A549 (cell line): ENCODE measurements at regions not wholly inside any gene's neighbourhood (a gene's known extent, or its start where the extent isn't known, plus 50 kb on each side); places are given as distances from the start of the nearest gene placed in this dataset.
A peak's percentile ranks its signal among the peaks of the same experiment; 100 is the strongest.

Source experiments
- ATAC-seq, 2 experiments: fragments of 200-7000 bp in 1 of 2; fragments of >200 bp in 1 of 2; cut with Nextera tagmentation in 1 of 2; cut with Tn5 transposase in 1 of 2; 3 replicates each; pipeline versions ENCODE4 v1.8.0 to v1.9.1; 2018 to 2020; ENCODE audit warnings: mild to moderate bottlenecking in 1 of 2, moderate library complexity in 1 of 2
- CTCF ChIA-PET: fragments of 300-600 bp; sonication (Branson Sonifier 250); formaldehyde crosslinking; extraction: SDS; loops from one replicate; lab custom pipeline; 2021; ENCODE audit warnings: antibody characterized with exemption, inconsistent platforms; lab: Yijun Ruan, JAX
- POLR2A ChIA-PET: fragments of 350-600 bp; formaldehyde crosslinking; extraction: SDS; loops from one replicate; lab custom pipeline; 2021; ENCODE audit warnings: antibody characterized with exemption, inconsistent platforms; lab: Yijun Ruan, JAX
- DNase-seq, 2 experiments: peaks; one replicate each; pipeline versions ENCODE4 v3.0.0 to v3.0.0-alpha.2; 2011 to 2016; ENCODE audit warnings: low read depth in 1 of 2, low spot score in 1 of 2
- FAIRE-seq: peaks from 2 replicates; lab custom pipeline; 2011; peaks lifted over from hg19 to GRCh38; lab: Jason Lieb, UNC
- H3K27ac ChIP-seq, 2 experiments: fragments of >200 bp; sonication (Bioruptor Twin); formaldehyde crosslinking; 3 replicates each; pipeline ENCODE4 v1.5.1; 2016 to 2017
- H3K4me1 ChIP-seq: fragments of >200 bp; sonication (Bioruptor Twin); formaldehyde crosslinking; 3 replicates; pipeline ENCODE4 v1.6.1; 2016
- H3K4me2 ChIP-seq: fragments of >200 bp; sonication (Bioruptor Twin); formaldehyde crosslinking; 3 replicates; pipeline ENCODE4 v1.6.1; 2016
- H3K4me3 ChIP-seq: fragments of >200 bp; sonication (Bioruptor Twin); formaldehyde crosslinking; 3 replicates; pipeline ENCODE4 v1.5.1; 2016
- H3K9me3 ChIP-seq: fragments of >200 bp; sonication (Bioruptor Twin); formaldehyde crosslinking; 3 replicates; pipeline ENCODE4 v1.6.1; 2016
- CBX8 ChIP-seq: fragments of 200-600 bp; sonication (generic); IDR thresholded peaks from 2 replicates; pipeline ENCODE4 v1.6.1; 2016
- CEBPB ChIP-seq, 2 experiments: fragments of >200 bp in 1 of 2; sonication (Bioruptor Twin) in 1 of 2; formaldehyde crosslinking in 1 of 2; IDR thresholded peaks; 2 replicates each; pipeline ENCODE4 v1.6.1; 2012 to 2016
- CHD2 ChIP-seq: fragments of 150-350 bp; IDR thresholded peaks from 2 replicates; pipeline ENCODE4 v1.6.1; 2014; ENCODE audit warnings: low read length; ENCODE audit not compliant: partially characterized antibody
- CHD4 ChIP-seq: fragments of 200-600 bp; sonication (generic); IDR thresholded peaks from 2 replicates; pipeline ENCODE4 v1.6.1; 2016; ENCODE audit warnings: antibody characterized with exemption, mild to moderate bottlenecking, borderline replicate concordance
- EHF ChIP-seq: fragments of 250-450 bp; sonication (Bioruptor Pico); IDR thresholded peaks from 2 replicates; pipeline ENCODE4 v1.5.0; 2020; ENCODE audit warnings: mild to moderate bottlenecking
- GATA3 ChIP-seq: IDR thresholded peaks from 2 replicates; pipeline ENCODE4 v1.6.1; 2012; ENCODE audit warnings: borderline replicate concordance
- HOXA7 ChIP-seq: fragments of 250-450 bp; sonication (Bioruptor Pico); IDR thresholded peaks from 2 replicates; pipeline ENCODE4 v1.5.0; 2020; ENCODE audit warnings: mild to moderate bottlenecking, moderate library complexity
- JUN ChIP-seq, 2 experiments: fragments of >200 bp; sonication (Bioruptor Twin); formaldehyde crosslinking; IDR thresholded peaks; 2 replicates in 1 of 2; 3 replicates in 1 of 2; pipeline ENCODE4 v1.6.1; 2016 to 2017
- KDM5A ChIP-seq: fragments of 200-600 bp; sonication (generic); IDR thresholded peaks from 2 replicates; pipeline ENCODE4 v1.6.1; 2016; ENCODE audit warnings: antibody characterized with exemption, mild to moderate bottlenecking
- MAFK ChIP-seq: fragments of 450-650 bp; IDR thresholded peaks from 2 replicates; pipeline ENCODE4 v1.6.1; 2014; ENCODE audit not compliant: partially characterized antibody
- MYC ChIP-seq: IDR thresholded peaks from 2 replicates; pipeline ENCODE4 v1.6.1; 2012; ENCODE audit warnings: mild to moderate bottlenecking, inconsistent platforms, low read length, improper control_type of control experiment, borderline replicate concordance
- PHF8 ChIP-seq: fragments of 200-600 bp; sonication (generic); IDR thresholded peaks from 2 replicates; pipeline ENCODE4 v1.6.1; 2016; ENCODE audit warnings: low read depth, mild to moderate bottlenecking, antibody characterized with exemption, moderate library complexity, borderline replicate concordance
- RARB ChIP-seq: fragments of 250-450 bp; sonication (Bioruptor Pico); IDR thresholded peaks from 2 replicates; pipeline ENCODE4 v1.8.0; 2021; ENCODE audit warnings: mild to moderate bottlenecking, moderate library complexity
- RFX5 ChIP-seq: fragments of 450-650 bp; IDR thresholded peaks from 2 replicates; pipeline ENCODE4 v1.7.1; 2014; ENCODE audit warnings: antibody characterized with exemption, mild to moderate bottlenecking, moderate library complexity
- SMC3 ChIP-seq: fragments of >200 bp; sonication (Bioruptor Twin); formaldehyde crosslinking; IDR thresholded peaks from 3 replicates; pipeline ENCODE4 v1.6.1; 2018; ENCODE audit warnings: inconsistent platforms
- USF2 ChIP-seq: fragments of 450-650 bp; IDR thresholded peaks from 2 replicates; pipeline ENCODE4 v1.6.1; 2014; ENCODE audit warnings: antibody characterized with exemption
- ZC3H11A ChIP-seq: fragments of 450-650 bp; IDR thresholded peaks from 2 replicates; pipeline ENCODE4 v1.6.1; 2014; ENCODE audit warnings: antibody characterized with exemption, mild to moderate bottlenecking
- ZFP36 ChIP-seq: fragments of 450-650 bp; IDR thresholded peaks from 2 replicates; pipeline ENCODE4 v1.6.1; 2014; ENCODE audit warnings: borderline replicate concordance; ENCODE audit not compliant: partially characterized antibody
- WGBS: methylation state at CpG from one replicate; pipeline ENCODE4 v1.1.6; 2017; ENCODE audit errors: missing lambda C conversion rate; 5-methylcytosine and 5-hydroxymethylcytosine counted together

GRCh38 chr6:138719744-138720143 lies 53.8 kb upstream of the CCDC28A start:
- POLR2A ChIA-PET, result no interaction called here
- DNase-seq (no peak), ATAC-seq (no peak), FAIRE-seq (no peak)
- CTCF ChIA-PET, result no interaction called here
- WGBS, result 100% methylated on average over 1 of the region's 1 CpG
- no peaks in the 10 kb centered on the region for H3K9me3 ChIP-seq
- H3K4me1 ChIP-seq, result peaks cover 11% of the 10 kb centered on the region
- no peak overlapping the region for H3K4me2 ChIP-seq
- H3K4me3 ChIP-seq, result no peak overlapping the region
- TF ChIP-seq KDM5A (no peak), JUN (IDR thresholded peaks at IDR 0.05) (no peak), PHF8 (no peak), HOXA7 (CRISPR knock-in tag) (no peak), GATA3 (no peak), MAFK (no peak), CHD2 (no peak), EHF (no peak), CEBPB (IDR thresholded peaks at IDR 0.05) (no peak), SMC3 (no peak), RARB (CRISPR knock-in tag) (no peak), RFX5 (no peak), CHD4 (no peak), ZC3H11A (no peak), CBX8 (no peak)
- H3K27ac ChIP-seq, result no peak overlapping the region

- TF ChIP-seq USF2 (no peak), KDM5A (no peak), ZFP36 (no peak), MYC (no peak), MAFK (peak; percentile 79)
- POLR2A ChIA-PET, result no interaction called here
These were observed 50.9 kb upstream of the CCDC28A start for GRCh38 chr6:138722425-138723371.

More at GRCh38 chr6:138722425-138723371, 50.9 kb upstream of the CCDC28A start:
- DNase-seq, result peak in 1 of 2 experiments; percentile 10
- no peaks in the 10 kb centered on the region for H3K9me3 ChIP-seq
- peaks cover 11% of the 10 kb centered on the region for H3K4me1 ChIP-seq
- CTCF ChIA-PET, result interaction anchor here (1.3 kb wide), 1 partner anchor 31 kb away, joined by 4 read pairs; no protein-coding TSS in a partner anchor
- H3K27ac ChIP-seq, result peak overlapping the region; percentile 51 to 75
- peak in 1 of 2 experiments; percentile 34; a peak in 2 of 6 replicates for ATAC-seq
- H3K4me2 ChIP-seq, result peak overlapping the region; percentile 34; the same call in 2 of the 3 replicates
- WGBS, result 87% methylated on average over 4 of the region's 4 CpGs
- FAIRE-seq, result no peak
- no peak overlapping the region for H3K4me3 ChIP-seq
